ENCODE measurements at regions not wholly inside any gene's neighbourhood (a gene's known extent, or its start where the extent isn't known, plus 50 kb on each side); places are given as distances from the start of the nearest gene placed in this dataset.

GRCh38 chr13:107743526-107743925, 471.8 kb downstream of the LIG4 start:
- no peak for DNase-seq

DNA sequence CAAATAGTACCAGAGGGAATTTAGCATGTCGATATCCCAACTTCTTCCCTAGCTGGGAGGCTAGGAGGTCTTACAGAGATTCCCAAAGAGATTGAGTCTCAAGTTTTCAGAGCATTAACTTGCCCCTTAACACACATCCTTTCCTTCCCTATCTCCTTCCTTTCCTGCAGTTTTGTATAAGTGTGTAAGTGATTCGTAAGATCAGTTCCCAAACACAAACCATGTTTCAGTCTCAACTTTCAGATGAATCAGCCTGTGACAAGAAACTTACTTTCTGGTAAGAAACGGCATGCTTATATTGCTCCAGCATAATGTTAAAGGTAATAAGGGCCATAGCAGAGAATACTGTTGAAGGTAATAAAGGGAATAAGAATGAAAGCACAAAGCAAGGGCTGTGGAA, 472.2 kb downstream of the LIG4 start:
- DNase-seq: no peak

DNA sequence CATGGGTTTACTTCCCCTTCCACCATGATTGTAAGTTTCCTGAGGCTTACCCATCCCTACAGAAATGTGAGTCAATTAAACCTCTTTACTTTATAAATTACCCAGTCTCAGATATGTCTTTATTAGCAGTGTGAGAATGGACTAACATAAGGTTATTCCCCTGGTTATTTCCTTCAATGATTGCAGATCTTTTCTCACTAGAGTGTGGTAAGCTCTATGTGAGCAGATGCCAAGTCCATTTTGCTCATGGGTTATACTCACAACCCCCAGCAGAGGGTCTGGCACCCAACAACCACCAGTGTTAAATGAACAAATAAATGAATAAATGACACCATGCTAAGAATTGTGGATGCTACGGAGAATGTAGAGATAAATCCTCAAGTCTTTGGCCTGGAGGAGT, 472.8 kb downstream of the LIG4 start:
- DNase-seq: no peak

DNA sequence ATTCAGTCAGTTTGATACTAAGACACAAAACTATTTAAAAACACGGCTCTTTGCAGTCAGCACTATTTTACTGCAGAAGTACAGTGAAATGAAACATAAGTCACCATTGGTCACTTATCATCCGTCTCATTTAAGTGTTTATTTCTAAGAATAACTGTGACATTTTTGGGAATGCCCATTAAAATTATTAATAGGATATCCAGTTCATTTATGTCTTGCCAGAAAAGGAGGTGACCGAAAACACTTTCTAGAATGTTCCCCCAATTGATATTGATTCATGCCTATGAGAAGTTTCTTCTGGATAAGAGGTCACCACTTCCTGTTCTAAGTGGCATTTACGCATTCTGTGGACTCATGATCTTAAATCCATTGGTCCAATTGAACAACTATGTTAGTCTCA, 477.3 kb downstream of the LIG4 start:
- no peak for DNase-seq

DNA sequence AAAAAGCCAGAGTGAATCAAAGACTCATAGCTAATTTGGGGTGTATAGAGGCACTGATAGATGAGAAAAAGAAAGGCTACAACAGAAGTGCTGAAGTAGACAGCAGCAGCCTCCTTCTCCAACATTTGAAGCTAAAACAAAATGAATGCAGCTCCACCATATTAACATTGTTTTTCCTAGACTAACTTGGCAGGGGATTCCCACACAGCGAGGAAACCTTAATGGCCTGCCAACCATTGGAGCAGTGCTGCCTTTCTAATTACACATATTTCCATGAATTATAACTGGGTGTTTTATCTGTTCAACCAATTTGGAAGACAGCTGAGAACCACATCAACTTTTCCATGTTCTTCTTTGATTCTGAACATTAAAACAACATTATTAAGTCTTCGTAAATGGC, 478.6 kb downstream of the LIG4 start:
- no peak for DNase-seq

- no peak for DNase-seq
Observed at GRCh38 chr13:107736170-107736569, 479.2 kb downstream of the LIG4 start.

GRCh38 chr13:107734891-107735625, 480.3 kb downstream of the LIG4 start:
- DNase-seq: no peak

GRCh38 chr13:107733276-107733675, 482.1 kb downstream of the LIG4 start:
- no peak for DNase-seq

DNA sequence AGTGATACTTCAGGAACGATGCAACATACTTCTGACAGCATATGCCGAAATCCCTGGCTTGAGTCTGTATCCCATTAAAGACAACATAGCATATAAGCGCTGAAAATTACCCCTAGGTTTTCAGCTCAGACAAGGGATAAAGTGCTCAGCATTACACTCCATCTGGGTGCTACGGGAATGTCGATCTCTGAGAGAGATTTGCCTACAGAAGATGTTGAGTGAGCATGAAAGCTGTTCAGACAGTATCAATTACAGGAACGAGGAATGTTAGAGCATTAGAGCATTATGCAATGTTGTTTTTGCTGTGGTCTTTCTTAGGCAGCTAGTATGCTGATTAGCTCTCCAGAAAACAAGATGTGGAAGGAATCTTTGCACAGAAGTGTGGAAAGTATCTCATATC, 484.5 kb downstream of the LIG4 start:
- no peak for DNase-seq

- DNase-seq: no peak
Observed at GRCh38 chr13:107721125-107721869, 494.0 kb downstream of the LIG4 start.

GRCh38 chr13:107716741-107717140, 498.6 kb downstream of the LIG4 start:
- DNase-seq: no peak

- DNase-seq: no peak
Observed at GRCh38 chr13:107716241-107716640, 499.1 kb downstream of the LIG4 start.

DNA sequence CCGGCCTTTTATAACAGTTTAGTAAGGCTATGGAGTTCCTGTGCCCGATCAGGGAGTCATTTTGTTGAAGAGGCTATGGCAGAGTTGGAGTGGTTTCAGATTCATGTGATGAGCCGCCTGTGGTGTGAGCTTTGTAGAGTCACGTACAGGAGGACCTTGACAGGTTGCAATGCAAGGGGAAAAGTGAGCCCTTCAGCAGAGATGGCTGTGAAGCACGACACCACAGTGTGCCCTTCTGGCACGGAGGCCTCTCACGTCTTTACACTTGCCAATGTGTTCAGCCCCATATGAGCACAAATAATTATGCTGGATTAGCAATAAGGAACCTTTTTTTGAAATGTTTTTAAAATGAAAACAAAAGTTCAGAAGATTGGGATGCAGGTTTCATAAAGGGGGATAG, 499.8 kb downstream of the LIG4 start:
- DNase-seq: no peak

DNA sequence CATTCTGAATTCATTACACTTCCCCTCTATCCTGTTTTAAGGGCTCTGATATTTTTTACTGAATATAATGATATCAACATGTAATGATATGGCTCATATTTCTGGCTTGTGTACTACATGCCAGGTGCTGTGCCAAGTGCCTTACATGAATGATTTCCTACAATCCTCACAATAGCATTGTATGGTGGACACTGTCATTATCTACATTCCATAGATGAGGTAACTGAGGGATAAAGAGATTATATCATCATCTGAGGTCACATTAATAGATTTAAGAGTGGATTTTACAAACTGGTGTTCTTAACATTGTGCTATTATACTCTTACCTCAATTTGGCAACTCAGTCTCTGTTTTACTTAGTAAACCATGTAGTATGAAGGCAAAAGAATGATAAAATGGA, 502.0 kb downstream of the LIG4 start:
- no peak for DNase-seq

GRCh38 chr13:107712145-107712860, 503.0 kb downstream of the LIG4 start:
- DNase-seq: no peak

DNA sequence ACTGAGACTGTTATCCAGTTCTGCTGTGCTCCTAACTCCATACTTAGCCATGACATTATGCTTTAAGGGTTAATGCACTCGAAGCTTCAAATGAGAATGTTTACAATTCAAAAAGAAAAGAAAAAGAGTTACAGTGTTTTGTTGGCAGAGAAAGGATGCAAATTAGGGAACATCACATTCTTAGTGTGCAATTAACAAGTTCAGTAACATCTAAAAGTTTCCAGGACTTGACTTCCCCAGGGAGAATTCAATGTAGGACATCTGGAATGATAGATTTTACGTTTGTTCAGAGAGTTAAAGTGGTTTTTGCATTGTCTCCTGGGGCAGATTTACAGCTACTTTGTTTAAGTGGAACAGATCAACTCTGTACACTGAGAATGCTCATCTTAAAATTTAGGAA, 525.2 kb downstream of the LIG4 start:
- no peak for DNase-seq

DNA sequence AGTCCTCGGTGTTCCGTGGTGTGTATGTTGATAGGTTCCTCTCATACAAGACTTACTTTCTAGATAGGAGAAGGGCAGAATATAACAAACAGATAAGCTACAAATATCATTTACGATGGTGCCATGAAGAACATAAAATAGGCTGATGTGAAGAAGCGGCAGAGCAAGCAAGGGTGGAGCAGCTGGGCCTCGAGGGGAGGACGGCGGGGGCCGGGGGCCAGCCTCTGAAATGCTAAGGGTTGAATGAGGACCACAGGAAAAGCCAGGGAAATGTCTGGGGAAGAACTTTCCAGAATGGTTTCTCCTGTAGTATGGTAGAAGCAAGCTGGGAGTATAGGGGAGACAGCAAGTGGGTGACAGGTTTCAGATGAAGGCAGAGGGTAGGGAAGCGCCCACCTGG, 529.5 kb downstream of the LIG4 start:
- no peak for DNase-seq

- no peak for DNase-seq
Observed at GRCh38 chr13:107681600-107681999, 533.7 kb downstream of the LIG4 start.

DNA sequence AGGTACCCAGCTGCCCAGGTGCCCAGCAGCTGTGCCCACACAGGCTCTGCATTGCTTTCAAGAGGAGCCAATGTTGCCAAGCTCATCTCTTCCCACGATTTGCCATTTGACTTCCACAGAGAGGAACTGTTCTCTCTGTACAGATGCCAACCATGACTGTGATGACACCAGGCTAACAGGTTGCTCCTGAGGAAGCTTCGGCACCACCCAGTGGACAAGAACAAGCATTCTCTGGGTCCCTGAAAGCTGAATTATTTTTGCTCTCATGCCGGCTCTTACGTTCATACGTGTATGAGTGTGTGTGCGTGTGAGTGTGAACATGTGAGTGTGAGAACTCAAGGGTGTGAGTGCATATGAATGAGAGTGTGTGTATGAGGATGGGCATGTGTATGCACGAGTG, 535.2 kb downstream of the LIG4 start:
- no peak for DNase-seq

DNA sequence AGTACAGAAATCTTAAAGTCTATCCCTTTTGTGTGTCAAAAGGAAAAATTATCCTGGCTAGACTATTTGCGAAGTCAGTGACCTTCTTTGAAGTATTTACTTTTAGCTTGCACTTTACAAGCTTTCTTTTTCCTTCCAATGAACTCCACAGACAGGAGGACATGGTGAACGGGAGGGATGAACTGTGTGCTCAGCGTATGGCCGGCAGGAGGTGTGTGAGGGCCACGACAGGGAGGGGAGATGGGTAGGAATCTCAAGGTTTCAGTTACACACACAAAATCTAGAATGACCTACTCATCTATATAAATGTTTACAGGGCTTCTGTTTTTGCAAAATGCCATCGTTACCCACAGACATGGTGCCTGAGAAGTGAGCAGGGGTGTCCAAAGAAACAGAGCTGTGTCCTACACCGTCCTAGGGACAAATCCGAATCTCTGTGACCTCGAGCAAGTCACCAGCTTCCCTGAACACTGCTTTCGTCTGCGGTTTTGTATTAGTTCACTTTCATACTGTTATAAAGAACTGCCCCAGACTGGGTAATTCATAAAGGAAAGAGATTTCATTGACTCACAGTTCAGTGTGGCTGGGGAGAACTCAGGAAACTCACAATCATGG, 537.2 kb downstream of the LIG4 start:
- DNase-seq: peak; percentile 12

DNA sequence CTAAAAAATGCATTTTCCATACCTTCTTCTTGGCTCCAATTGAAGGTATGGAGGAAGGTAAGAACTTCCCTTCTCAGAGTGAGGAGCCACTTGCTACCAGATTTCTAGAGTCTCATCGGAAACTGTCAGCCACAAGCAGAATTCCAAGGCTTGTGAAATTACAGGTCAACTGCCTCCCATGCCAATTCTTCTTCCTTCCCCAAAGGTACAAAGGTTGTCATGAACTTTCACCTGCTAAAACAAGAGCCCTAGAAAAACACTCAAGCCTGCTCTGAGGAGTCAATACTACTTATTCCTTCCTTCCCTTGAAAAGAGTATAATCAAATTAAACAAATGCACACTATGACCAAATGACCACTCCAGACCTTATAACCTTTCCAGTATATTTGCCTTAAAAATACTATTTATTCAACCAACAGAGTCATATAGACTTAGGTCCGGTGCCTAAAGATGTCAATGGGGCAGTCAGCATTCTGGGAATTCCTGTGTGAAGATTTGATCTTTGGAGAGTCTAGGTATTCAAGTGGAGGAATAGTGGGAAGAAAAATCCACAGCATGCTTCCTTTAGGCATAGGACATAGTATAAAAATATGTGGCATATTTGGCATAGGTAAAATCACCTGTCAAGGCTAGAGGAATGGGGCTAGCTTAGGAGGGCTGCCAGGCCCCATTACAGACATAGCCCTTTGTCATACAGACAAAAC, 539.3 kb downstream of the LIG4 start:
- no peak for DNase-seq

- no peak for DNase-seq
Observed at GRCh38 chr13:107669391-107669993, 545.8 kb downstream of the LIG4 start.
